Thyroid gland (tissue), 4 donors: ENCODE measurements at regions not wholly inside any gene's neighbourhood (a gene's known extent, or its start where the extent isn't known, plus 50 kb on each side); places are given as distances from the start of the nearest gene placed in this dataset.
"Not testable (repeated sequence)": the region's sequence is repeated elsewhere in the genome, so short reads cannot be mapped to it uniquely, and the experiment has no call there.

Experiments used
- DNase-seq, 2 donors: peaks; one replicate each; pipeline ENCODE4 v3.0.0-alpha.2; 2019
- H3K27ac ChIP-seq, 3 donors: fragments of 200-600 bp; sonication (generic); 1 replicate in 2 of 3; 2 replicates in 1 of 3; pipeline ENCODE4 v1.5.1; 2016 to 2019; ENCODE audit warnings: mild to moderate bottlenecking in 1 of 3, moderate library complexity in 1 of 3
- H3K27me3 ChIP-seq: fragments of 200-600 bp; sonication (generic); one replicate; pipeline ENCODE4 v1.5.1; 2019
- H3K36me3 ChIP-seq, 2 donors: fragments of 200-600 bp; sonication (generic); one replicate each; pipeline ENCODE4 v1.5.1; 2016 to 2019
- H3K4me1 ChIP-seq, 2 donors: fragments of 200-600 bp; sonication (generic); one replicate each; pipeline ENCODE4 v1.5.1; 2017 to 2019
- H3K4me3 ChIP-seq, 3 donors: fragments of 200-600 bp; sonication (generic); replicated peaks in 1 of 3; 1 replicate in 2 of 3; 2 replicates in 1 of 3; pipeline ENCODE4 v1.5.1; 2016; ENCODE audit warnings: mild to moderate bottlenecking in 1 of 3
- H3K9me3 ChIP-seq: fragments of 200-600 bp; sonication (generic); one replicate; pipeline ENCODE4 v1.5.1; 2017
- CTCF ChIP-seq, 6 experiments: fragments of 200-600 bp in 3 of 6; fragments of 450-650 bp in 3 of 6; sonication (generic) in 3 of 6; IDR thresholded peaks; one replicate each; pipeline ENCODE4 v1.5.1; 2016 to 2019; ENCODE audit warnings: antibody characterized with exemption in 6 of 6, mild to moderate bottlenecking in 2 of 6, inconsistent platforms in 1 of 6, moderate library complexity in 1 of 6
- POLR2A ChIP-seq, 2 donors: fragments of 450-650 bp; IDR thresholded peaks; one replicate each; pipeline ENCODE4 v1.6.1; 2017; ENCODE audit warnings: antibody characterized with exemption in 2 of 2, mild to moderate bottlenecking in 2 of 2, moderate library complexity in 1 of 2
- WGBS, 2 donors: methylation state at CpG; one replicate each; pipeline ENCODE4 v1.1.5; 2017; 5-methylcytosine and 5-hydroxymethylcytosine counted together
- intact Hi-C: fragments of 100-400 bp; cut with DNase I; formaldehyde crosslinking; loops from one replicate; pipeline ENCODE4 v1.15.1; 2023

GRCh38 chr5:163108351-163108750 is 329.0 kb upstream of the CCNG1 start:
- no peak for DNase-seq
- no peak overlapping the region for H3K4me3 ChIP-seq
- H3K36me3 ChIP-seq: no peaks in the 10 kb centered on the region
- no peak overlapping the region for H3K27ac ChIP-seq
- 70 to 73% methylated on average over 1 of the region's 1 CpG for WGBS, 2 donors
- no peaks in the 10 kb centered on the region for H3K4me1 ChIP-seq
- no peaks in the 10 kb centered on the region for H3K27me3 ChIP-seq
- H3K9me3 ChIP-seq: no peaks in the 10 kb centered on the region
- intact Hi-C loops: no loop called here
- TF ChIP-seq CTCF (IDR thresholded peaks at IDR 0.05): no peak
- no peak for TF ChIP-seq POLR2A (IDR thresholded peaks at IDR 0.05)

GRCh38 chr5:163115011-163115410 is 322.4 kb upstream of the CCNG1 start:
- Histone ChIP-seq H3K27me3 (no peaks in the 10 kb centered on the region), H3K9me3 (no peaks in the 10 kb centered on the region), H3K36me3 (no peaks in the 10 kb centered on the region), H3K27ac (no peak overlapping the region), H3K4me1 (no peaks in the 10 kb centered on the region), H3K4me3 (no peak overlapping the region)
- no peak for TF ChIP-seq POLR2A (IDR thresholded peaks at IDR 0.05)
- no peak for TF ChIP-seq CTCF (IDR thresholded peaks at IDR 0.05)
- intact Hi-C loops: no loop called here
- 56 to 64% methylated on average over 4 of the region's 4 CpGs for WGBS, 2 donors
- DNase-seq: no peak

GRCh38 chr5:163116618-163117017 is 320.8 kb upstream of the CCNG1 start:
- H3K4me3 ChIP-seq, H3K27ac ChIP-seq, H3K4me1 ChIP-seq, H3K36me3 ChIP-seq, DNase-seq, intact Hi-C loops, H3K27me3 ChIP-seq, H3K9me3 ChIP-seq: not testable (repeated sequence)
- WGBS, 2 donors: 91 to 93% methylated on average over 2 of the region's 2 CpGs

GRCh38 chr5:163134061-163134460 is 303.3 kb upstream of the CCNG1 start:
- no peak overlapping the region for H3K27ac ChIP-seq
- no peak for DNase-seq
- no peak overlapping the region for H3K4me3 ChIP-seq
- intact Hi-C loops: no loop called here
- no peaks in the 10 kb centered on the region for H3K27me3 ChIP-seq
- no peak for TF ChIP-seq POLR2A (IDR thresholded peaks at IDR 0.05)
- no peak for TF ChIP-seq CTCF (IDR thresholded peaks at IDR 0.05)
- no peaks in the 10 kb centered on the region for H3K4me1 ChIP-seq
- no peaks in the 10 kb centered on the region for H3K36me3 ChIP-seq
- no peaks in the 10 kb centered on the region for H3K9me3 ChIP-seq

GRCh38 chr5:163135849-163136248 is 301.5 kb upstream of the CCNG1 start:
- no peak overlapping the region for H3K4me3 ChIP-seq
- H3K36me3 ChIP-seq: no peaks in the 10 kb centered on the region
- WGBS, 2 donors: 64 to 87% methylated on average over 2 of the region's 2 CpGs
- intact Hi-C loops: no loop called here
- H3K27ac ChIP-seq: no peak overlapping the region
- TF ChIP-seq CTCF (IDR thresholded peaks at IDR 0.05) (no peak), POLR2A (IDR thresholded peaks at IDR 0.05) (no peak)
- H3K4me1 ChIP-seq: no peaks in the 10 kb centered on the region
- H3K9me3 ChIP-seq: no peaks in the 10 kb centered on the region
- no peak for DNase-seq
- no peaks in the 10 kb centered on the region for H3K27me3 ChIP-seq

- intact Hi-C loops: no loop called here
These were observed 275.9 kb upstream of the CCNG1 start for GRCh38 chr5:163161512-163161911.

More at GRCh38 chr5:163161512-163161911, 275.9 kb upstream of the CCNG1 start:
- Histone ChIP-seq H3K4me1 (no peaks in the 10 kb centered on the region), H3K27me3 (no peaks in the 10 kb centered on the region), H3K9me3 (no peaks in the 10 kb centered on the region), H3K36me3 (no peaks in the 10 kb centered on the region), H3K4me3 (no peak overlapping the region), H3K27ac (no peak overlapping the region)
- no peak for TF ChIP-seq CTCF (IDR thresholded peaks at IDR 0.05)
- TF ChIP-seq POLR2A (IDR thresholded peaks at IDR 0.05): no peak
- no peak for DNase-seq
